MM.1S (cell line): ENCODE measurements at regions not wholly inside any gene's neighbourhood (a gene's known extent, or its start where the extent isn't known, plus 50 kb on each side); places are given as distances from the start of the nearest gene placed in this dataset.

Source experiments
- EZH2 ChIP-seq: fragments of 300-600 bp; sonication (generic); optimal IDR thresholded peaks from 2 replicates; pipeline ENCODE3; 2017; ENCODE audit warnings: low read depth, mild to moderate bottlenecking, antibody characterized with exemption, low read length, mixed read lengths
- EZH2phosphoT487 ChIP-seq: fragments of 300-600 bp; sonication (generic); IDR thresholded peaks from 2 replicates; pipeline ENCODE4 v1.6.1; 2018; ENCODE audit warnings: antibody characterized with exemption, low read length
- TF ChIP-seq, protein P1 (sequence below): fragments of 300-600 bp; sonication (generic); IDR thresholded peaks from 2 replicates; pipeline ENCODE4 v1.5.1; 2016; ENCODE audit warnings: antibody characterized with exemption, low read length, mixed read lengths

- TF ChIP-seq, protein P1, sequence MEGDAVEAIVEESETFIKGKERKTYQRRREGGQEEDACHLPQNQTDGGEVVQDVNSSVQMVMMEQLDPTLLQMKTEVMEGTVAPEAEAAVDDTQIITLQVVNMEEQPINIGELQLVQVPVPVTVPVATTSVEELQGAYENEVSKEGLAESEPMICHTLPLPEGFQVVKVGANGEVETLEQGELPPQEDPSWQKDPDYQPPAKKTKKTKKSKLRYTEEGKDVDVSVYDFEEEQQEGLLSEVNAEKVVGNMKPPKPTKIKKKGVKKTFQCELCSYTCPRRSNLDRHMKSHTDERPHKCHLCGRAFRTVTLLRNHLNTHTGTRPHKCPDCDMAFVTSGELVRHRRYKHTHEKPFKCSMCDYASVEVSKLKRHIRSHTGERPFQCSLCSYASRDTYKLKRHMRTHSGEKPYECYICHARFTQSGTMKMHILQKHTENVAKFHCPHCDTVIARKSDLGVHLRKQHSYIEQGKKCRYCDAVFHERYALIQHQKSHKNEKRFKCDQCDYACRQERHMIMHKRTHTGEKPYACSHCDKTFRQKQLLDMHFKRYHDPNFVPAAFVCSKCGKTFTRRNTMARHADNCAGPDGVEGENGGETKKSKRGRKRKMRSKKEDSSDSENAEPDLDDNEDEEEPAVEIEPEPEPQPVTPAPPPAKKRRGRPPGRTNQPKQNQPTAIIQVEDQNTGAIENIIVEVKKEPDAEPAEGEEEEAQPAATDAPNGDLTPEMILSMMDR = no peak
- TF ChIP-seq EZH2phosphoT487 = no peak
- no peak for TF ChIP-seq EZH2
These were observed 113.4 kb downstream of the FBXO8 start for GRCh38 chr4:174170091-174170490.
